HL-60/S4 (cell line): ENCODE measurements at regions not wholly inside any gene's neighbourhood (a gene's known extent, or its start where the extent isn't known, plus 50 kb on each side); places are given as distances from the start of the nearest gene placed in this dataset.

Experiments
- in situ Hi-C: fragments of 300-500 bp; cut with MboI; formaldehyde crosslinking; loops from 2 replicates; pipeline ENCODE4 v1.14.3; 2022; ENCODE audit warnings: low sequenced_read_pairs

GRCh38 chr14:95444132-95445129 is 72.0 kb downstream of the SYNE3 start:
- in situ Hi-C loops: loop anchor here (10.0 to 25.0 kb wide), 2 partner anchors 90 to 243 kb away; partner anchors contain the start of genes GLRX5 and TCL1B

- in situ Hi-C loops: loop anchor here (10.0 to 25.0 kb wide), 2 partner anchors 92 to 245 kb away; partner anchors contain the start of genes GLRX5 and TCL1B
Observed at GRCh38 chr14:95442633-95443021, 73.8 kb downstream of the SYNE3 start.

GRCh38 chr14:95442016-95442632 is 74.3 kb downstream of the SYNE3 start:
- in situ Hi-C loops: loop anchor here (10.0 to 25.0 kb wide), 2 partner anchors 93 to 245 kb away; partner anchors contain the start of genes GLRX5 and TCL1B

- in situ Hi-C loops: loop anchor here (10.0 to 25.0 kb wide), 2 partner anchors 94 to 246 kb away; partner anchors contain the start of genes GLRX5 and TCL1B
Observed at GRCh38 chr14:95440951-95441350, 75.5 kb downstream of the SYNE3 start.

GRCh38 chr14:95440496-95440895 is 76.0 kb downstream of the SYNE3 start:
- in situ Hi-C loops: loop anchor here (10.0 to 25.0 kb wide), 2 partner anchors 94 to 247 kb away; partner anchors contain the start of genes GLRX5 and TCL1B

GRCh38 chr14:95439881-95440280 is 76.6 kb downstream of the SYNE3 start:
- in situ Hi-C loops: loop anchor here (10.0 to 25.0 kb wide), 2 partner anchors 95 to 247 kb away; partner anchors contain the start of genes GLRX5 and TCL1B

- in situ Hi-C loops: loop anchor here (25.0 kb wide), 1 partner anchor 250 kb away; the partner anchor contains the start of gene TCL1B
Observed at GRCh38 chr14:95437715-95438114, 78.7 kb downstream of the SYNE3 start.

GRCh38 chr14:95436354-95436753 is 80.1 kb downstream of the SYNE3 start:
- in situ Hi-C loops: loop anchor here (25.0 kb wide), 1 partner anchor 251 kb away; the partner anchor contains the start of gene TCL1B

- in situ Hi-C loops: loop anchor here (25.0 kb wide), 1 partner anchor 253 kb away; the partner anchor contains the start of gene TCL1B
Observed at GRCh38 chr14:95434121-95434520, 82.3 kb downstream of the SYNE3 start.

- in situ Hi-C loops: loop anchor here (25.0 kb wide), 1 partner anchor 254 kb away; the partner anchor contains the start of gene TCL1B
Observed at GRCh38 chr14:95433094-95433478, 83.4 kb downstream of the SYNE3 start.

- in situ Hi-C loops: loop anchor here (25.0 kb wide), 1 partner anchor 255 kb away; the partner anchor contains the start of gene TCL1B
Observed at GRCh38 chr14:95432144-95433093, 84.0 kb downstream of the SYNE3 start.

GRCh38 chr14:95431199-95432143 is 85.0 kb downstream of the SYNE3 start:
- in situ Hi-C loops: loop anchor here (25.0 kb wide), 1 partner anchor 256 kb away; the partner anchor contains the start of gene TCL1B

- in situ Hi-C loops: loop anchor here (25.0 kb wide), 1 partner anchor 259 kb away; the partner anchor contains the start of gene TCL1B
Observed at GRCh38 chr14:95428557-95428956, 87.9 kb downstream of the SYNE3 start.

- in situ Hi-C loops: loop anchor here (25.0 kb wide), 1 partner anchor 261 kb away; the partner anchor contains the start of gene TCL1B
Observed at GRCh38 chr14:95426116-95426475, 90.4 kb downstream of the SYNE3 start.

- in situ Hi-C loops: loop anchor here (25.0 kb wide), 1 partner anchor 262 kb away; the partner anchor contains the start of gene TCL1B
Observed at GRCh38 chr14:95425369-95426115, 90.9 kb downstream of the SYNE3 start.

GRCh38 chr14:95424529-95424928 is 91.9 kb downstream of the SYNE3 start:
- in situ Hi-C loops: loop anchor here (25.0 kb wide), 1 partner anchor 563 kb away; no protein-coding TSS in a partner anchor

GRCh38 chr14:95421741-95422140 is 94.7 kb downstream of the SYNE3 start:
- in situ Hi-C loops: loop anchor here (25.0 kb wide), 1 partner anchor 566 kb away; no protein-coding TSS in a partner anchor
